ENCODE measurements at regions not wholly inside any gene's neighbourhood (a gene's known extent, or its start where the extent isn't known, plus 50 kb on each side); places are given as distances from the start of the nearest gene placed in this dataset.

DNA sequence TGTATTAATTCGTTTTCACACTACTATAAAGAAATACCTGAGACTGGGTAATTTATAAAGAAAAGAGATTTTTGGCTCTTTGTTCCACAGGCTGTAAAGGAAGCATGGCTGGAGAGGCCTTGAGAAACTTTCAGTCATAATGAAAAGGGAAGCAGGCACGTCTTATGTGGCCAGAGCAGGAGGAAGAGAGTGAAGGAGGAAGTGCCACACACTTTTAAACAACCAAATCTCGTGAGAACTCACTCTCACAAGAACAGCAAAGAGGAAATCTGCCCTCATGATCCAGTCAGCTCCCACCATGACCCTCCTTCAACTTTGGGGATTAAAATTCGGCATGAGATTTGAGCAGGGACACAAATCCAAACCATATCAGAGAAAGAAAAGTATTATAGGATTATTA, 1255.9 kb upstream of the MIR17HG start:
- Mint-ChIP-seq H3K36me3 (no peaks in the 10 kb centered on the region), H3K27ac (no peak overlapping the region), H3K4me1 (no peaks in the 10 kb centered on the region), H3K9me3 (no peaks in the 10 kb centered on the region), H3K4me3 (no peak overlapping the region), H3K27me3 (ENCODE audit: insufficient read depth, low read depth) (no peaks in the 10 kb centered on the region)
- H3K79me2 ChIP-seq (ENCODE audit: low read depth), result no peaks in the 10 kb centered on the region
- H3F3A ChIP-seq (ENCODE audit: low read depth), result no peaks in the 10 kb centered on the region
- H3K4me2 ChIP-seq, result no peak overlapping the region
- H3K4me3 ChIP-seq, result no peak overlapping the region
- no peaks in the 10 kb centered on the region for H3K27me3 ChIP-seq
- H3K9me3 ChIP-seq (ENCODE audit: low read depth), result no peaks in the 10 kb centered on the region
- no peaks in the 10 kb centered on the region for H3K36me3 ChIP-seq
- no peak for TF ChIP-seq EZH2 (IDR thresholded peaks at IDR 0.05)
- TF ChIP-seq EZH2phosphoT487 (IDR thresholded peaks at IDR 0.05), result no peak
- TF ChIP-seq, protein P1, sequence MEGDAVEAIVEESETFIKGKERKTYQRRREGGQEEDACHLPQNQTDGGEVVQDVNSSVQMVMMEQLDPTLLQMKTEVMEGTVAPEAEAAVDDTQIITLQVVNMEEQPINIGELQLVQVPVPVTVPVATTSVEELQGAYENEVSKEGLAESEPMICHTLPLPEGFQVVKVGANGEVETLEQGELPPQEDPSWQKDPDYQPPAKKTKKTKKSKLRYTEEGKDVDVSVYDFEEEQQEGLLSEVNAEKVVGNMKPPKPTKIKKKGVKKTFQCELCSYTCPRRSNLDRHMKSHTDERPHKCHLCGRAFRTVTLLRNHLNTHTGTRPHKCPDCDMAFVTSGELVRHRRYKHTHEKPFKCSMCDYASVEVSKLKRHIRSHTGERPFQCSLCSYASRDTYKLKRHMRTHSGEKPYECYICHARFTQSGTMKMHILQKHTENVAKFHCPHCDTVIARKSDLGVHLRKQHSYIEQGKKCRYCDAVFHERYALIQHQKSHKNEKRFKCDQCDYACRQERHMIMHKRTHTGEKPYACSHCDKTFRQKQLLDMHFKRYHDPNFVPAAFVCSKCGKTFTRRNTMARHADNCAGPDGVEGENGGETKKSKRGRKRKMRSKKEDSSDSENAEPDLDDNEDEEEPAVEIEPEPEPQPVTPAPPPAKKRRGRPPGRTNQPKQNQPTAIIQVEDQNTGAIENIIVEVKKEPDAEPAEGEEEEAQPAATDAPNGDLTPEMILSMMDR (IDR thresholded peaks at IDR 0.05), result no peak
- DNase-seq (ENCODE audit: low spot score), result no peak
- H4K20me1 ChIP-seq (ENCODE audit: low read depth), result no peaks in the 10 kb centered on the region
- H3K27ac ChIP-seq, result no peak overlapping the region
- no peak overlapping the region for H3K9ac ChIP-seq
- H2AFZ ChIP-seq (replicated peaks), result peak overlapping the region; percentile 48
- H3K4me1 ChIP-seq, result no peaks in the 10 kb centered on the region

DNA sequence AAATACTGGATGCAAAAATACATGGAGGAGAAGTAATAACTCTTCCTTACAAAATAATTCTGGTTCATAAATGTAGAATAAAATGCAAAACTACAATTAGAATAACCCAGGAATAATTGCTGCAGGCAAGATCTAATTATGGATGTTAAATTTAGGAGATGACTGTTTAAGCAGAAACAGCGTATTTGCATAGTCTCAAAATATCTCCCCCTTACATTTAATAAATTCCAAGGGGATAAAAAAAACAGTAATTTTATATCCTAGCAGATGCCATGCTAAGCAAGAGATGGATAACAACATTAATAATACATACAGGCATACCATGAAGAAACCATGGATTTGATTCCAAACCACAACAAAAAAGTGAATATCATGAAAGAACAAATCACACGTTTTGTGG, 1253.1 kb upstream of the MIR17HG start:
- H3K9me3 ChIP-seq (ENCODE audit: low read depth), result no peaks in the 10 kb centered on the region
- DNase-seq (ENCODE audit: low spot score), result no peak
- Mint-ChIP-seq H3K27ac (no peak overlapping the region), H3K36me3 (no peaks in the 10 kb centered on the region), H3K9me3 (no peaks in the 10 kb centered on the region), H3K4me1 (no peaks in the 10 kb centered on the region), H3K4me3 (no peak overlapping the region), H3K27me3 (ENCODE audit: insufficient read depth, low read depth) (no peaks in the 10 kb centered on the region)
- H2AFZ ChIP-seq (replicated peaks), result no peak overlapping the region
- no peaks in the 10 kb centered on the region for H3K79me2 ChIP-seq (ENCODE audit: low read depth)
- H3K4me2 ChIP-seq, result no peak overlapping the region
- H3K27me3 ChIP-seq, result no peaks in the 10 kb centered on the region
- TF ChIP-seq, protein P1 (IDR thresholded peaks at IDR 0.05), result no peak
- no peak for TF ChIP-seq EZH2phosphoT487 (IDR thresholded peaks at IDR 0.05)
- H3K9ac ChIP-seq, result no peak overlapping the region
- H4K20me1 ChIP-seq (ENCODE audit: low read depth), result no peaks in the 10 kb centered on the region
- no peaks in the 10 kb centered on the region for H3F3A ChIP-seq (ENCODE audit: low read depth)
- no peak overlapping the region for H3K27ac ChIP-seq
- H3K36me3 ChIP-seq, result no peaks in the 10 kb centered on the region
- no peak overlapping the region for H3K4me3 ChIP-seq
- no peaks in the 10 kb centered on the region for H3K4me1 ChIP-seq

DNA sequence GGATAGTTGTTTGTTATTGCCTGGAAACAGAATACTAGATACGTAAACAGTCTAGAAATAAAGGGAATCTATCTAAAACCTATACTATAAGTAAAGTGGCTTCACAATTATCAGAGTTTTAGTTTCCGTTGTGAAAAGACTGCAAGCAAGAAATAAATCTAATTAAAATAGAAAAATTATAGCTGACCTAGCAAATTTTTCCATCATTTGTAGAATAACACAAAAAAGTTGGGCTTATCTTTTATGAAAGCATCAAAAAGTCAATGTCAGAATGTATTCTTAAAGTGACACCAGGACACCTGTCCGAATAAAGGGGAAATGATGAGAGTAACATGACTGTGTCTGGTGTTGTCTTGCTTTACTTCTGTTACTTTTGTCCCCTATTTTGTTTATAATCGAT, 1248.9 kb upstream of the MIR17HG start:
- peaks cover 2% of the 10 kb centered on the region for H3K9me3 Mint-ChIP-seq
- H3K27me3 Mint-ChIP-seq (ENCODE audit: insufficient read depth, low read depth), result no peaks in the 10 kb centered on the region

More for the DNA sequence above, 1248.9 kb upstream of the MIR17HG start:
- Mint-ChIP-seq H3K36me3 (no peaks in the 10 kb centered on the region), H3K4me3 (no peak overlapping the region), H3K4me1 (no peaks in the 10 kb centered on the region), H3K27ac (no peak overlapping the region)
- Histone ChIP-seq H3K9ac (no peak overlapping the region), H2AFZ (replicated peaks) (no peak overlapping the region), H3K4me3 (no peak overlapping the region), H3K9me3 (ENCODE audit: low read depth) (no peaks in the 10 kb centered on the region), H3K4me1 (no peaks in the 10 kb centered on the region), H3K27me3 (no peaks in the 10 kb centered on the region), H4K20me1 (ENCODE audit: low read depth) (no peaks in the 10 kb centered on the region), H3K27ac (no peak overlapping the region), H3K4me2 (no peak overlapping the region), H3K36me3 (no peaks in the 10 kb centered on the region), H3K79me2 (ENCODE audit: low read depth) (no peaks in the 10 kb centered on the region), H3F3A (ENCODE audit: low read depth) (no peaks in the 10 kb centered on the region)
- TF ChIP-seq, protein P1 (IDR thresholded peaks at IDR 0.05), result no peak
- TF ChIP-seq EZH2phosphoT487 (IDR thresholded peaks at IDR 0.05) (no peak), EZH2 (IDR thresholded peaks at IDR 0.05) (no peak)
- DNase-seq (ENCODE audit: low spot score), result no peak

Measured in neural progenitor cell (in vitro differentiated cells).